Upper lobe of left lung (tissue), 6 donors: ENCODE measurements at regions not wholly inside any gene's neighbourhood (a gene's known extent, or its start where the extent isn't known, plus 50 kb on each side); places are given as distances from the start of the nearest gene placed in this dataset.
A peak's percentile ranks its signal among the peaks of the same experiment; 100 is the strongest.

ENCODE experiments used
- ATAC-seq, 2 donors: fragments of 200-7000 bp; cut with Tn5 transposase; one replicate each; pipeline ENCODE4 v1.9.1; 2022; ENCODE audit warnings: mild to moderate bottlenecking in 2 of 2, moderate library complexity in 2 of 2; ENCODE audit not compliant: low FRiP score in 2 of 2
- DNase-seq, 2 donors: peaks; one replicate each; pipeline ENCODE4 v3.0.0-alpha.2; 2019 to 2020
- H3K27ac ChIP-seq, 4 donors: fragments of 200-600 bp; sonication (generic); one replicate each; pipeline ENCODE4 v1.5.1; 2016 to 2019
- H3K27me3 ChIP-seq, 4 donors: fragments of 200-600 bp; sonication (generic); one replicate each; pipeline ENCODE4 v1.5.1; 2017 to 2019
- H3K36me3 ChIP-seq, 4 donors: fragments of 200-600 bp; sonication (generic); one replicate each; pipeline ENCODE4 v1.5.1; 2016 to 2019
- H3K4me1 ChIP-seq, 4 donors: fragments of 200-600 bp; sonication (generic); one replicate each; pipeline ENCODE4 v1.5.1; 2018 to 2019
- H3K4me3 ChIP-seq, 4 donors: fragments of 200-600 bp; sonication (generic); one replicate each; pipeline ENCODE4 v1.5.1; 2017 to 2019; ENCODE audit warnings: mild to moderate bottlenecking in 2 of 4, moderate library complexity in 1 of 4
- H3K9me3 ChIP-seq, 4 donors: fragments of 200-600 bp; sonication (generic); one replicate each; pipeline ENCODE4 v1.5.1; 2018 to 2019
- EP300 ChIP-seq, 4 donors: sonication (generic); formaldehyde crosslinking; IDR thresholded peaks; one replicate each; pipeline ENCODE4 v1.5.1; 2017; ENCODE audit warnings: antibody characterized with exemption in 4 of 4, control low read depth in 2 of 4
- POLR2A ChIP-seq, 4 donors: fragments of 450-650 bp; IDR thresholded peaks; one replicate each; pipeline ENCODE4 v1.5.1; 2016 to 2017; ENCODE audit warnings: antibody characterized with exemption in 4 of 4, mild to moderate bottlenecking in 2 of 4
- POLR2AphosphoS5 ChIP-seq, 2 donors: sonication (generic); formaldehyde crosslinking; IDR thresholded peaks; one replicate each; pipeline ENCODE4 v1.5.1; 2017; ENCODE audit warnings: antibody characterized with exemption in 2 of 2
- WGBS, 2 donors: methylation state at CpG; one replicate each; pipeline ENCODE4 v1.1.5; 2017 to 2018; 5-methylcytosine and 5-hydroxymethylcytosine counted together
- TF ChIP-seq, protein P1 (sequence below), 6 experiments: fragments of 450-650 bp in 4 of 6; fragments of 200-600 bp in 2 of 6; sonication (generic) in 2 of 6; IDR thresholded peaks; one replicate each; pipeline ENCODE4 v1.5.1; 2016 to 2019; ENCODE audit warnings: antibody characterized with exemption in 6 of 6
- donor health status: DM: no; HTN: no; CAD: no; lungs with moderate emphysema.
- donor health status: DM: no; HTN: yes; CAD: no; lungs with severe emphysema.

DNA sequence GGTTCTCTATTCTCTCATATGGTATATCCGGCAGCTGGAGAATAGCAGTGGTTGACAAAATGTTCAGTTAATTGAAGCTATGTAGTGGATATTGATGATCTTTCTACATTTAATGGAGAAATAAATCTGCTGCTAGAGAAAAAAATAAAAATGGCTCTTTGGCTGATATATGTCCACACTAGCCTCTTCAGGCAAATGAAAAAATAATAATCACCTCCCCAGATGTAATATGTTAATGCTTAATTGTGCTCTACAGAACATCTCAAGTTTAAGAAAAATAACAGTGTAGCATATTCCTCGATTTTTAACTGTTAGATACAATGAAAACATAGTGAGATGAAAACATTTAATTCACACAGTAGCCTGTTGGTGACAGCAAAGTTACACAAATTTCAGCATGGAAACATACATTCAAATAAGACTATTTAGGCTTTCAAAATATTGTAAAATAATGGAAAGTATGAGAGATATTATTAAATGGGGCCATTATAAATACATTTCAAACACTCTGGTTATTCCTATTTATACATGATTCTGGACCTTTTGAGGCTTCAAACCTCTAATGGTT lies 543.0 kb downstream of the MAT2B start:
- Histone ChIP-seq H3K27ac (no peak overlapping the region), H3K9me3 (no peaks in the 10 kb centered on the region), H3K4me1 (no peaks in the 10 kb centered on the region), H3K36me3 (no peaks in the 10 kb centered on the region), H3K4me3 (no peak overlapping the region), H3K27me3 (no peaks in the 10 kb centered on the region)
- WGBS, 2 donors, result 65 to 67% methylated on average over 2 of the region's 2 CpGs
- DNase-seq (no peak), ATAC-seq (no peak)
- TF ChIP-seq, protein P1, sequence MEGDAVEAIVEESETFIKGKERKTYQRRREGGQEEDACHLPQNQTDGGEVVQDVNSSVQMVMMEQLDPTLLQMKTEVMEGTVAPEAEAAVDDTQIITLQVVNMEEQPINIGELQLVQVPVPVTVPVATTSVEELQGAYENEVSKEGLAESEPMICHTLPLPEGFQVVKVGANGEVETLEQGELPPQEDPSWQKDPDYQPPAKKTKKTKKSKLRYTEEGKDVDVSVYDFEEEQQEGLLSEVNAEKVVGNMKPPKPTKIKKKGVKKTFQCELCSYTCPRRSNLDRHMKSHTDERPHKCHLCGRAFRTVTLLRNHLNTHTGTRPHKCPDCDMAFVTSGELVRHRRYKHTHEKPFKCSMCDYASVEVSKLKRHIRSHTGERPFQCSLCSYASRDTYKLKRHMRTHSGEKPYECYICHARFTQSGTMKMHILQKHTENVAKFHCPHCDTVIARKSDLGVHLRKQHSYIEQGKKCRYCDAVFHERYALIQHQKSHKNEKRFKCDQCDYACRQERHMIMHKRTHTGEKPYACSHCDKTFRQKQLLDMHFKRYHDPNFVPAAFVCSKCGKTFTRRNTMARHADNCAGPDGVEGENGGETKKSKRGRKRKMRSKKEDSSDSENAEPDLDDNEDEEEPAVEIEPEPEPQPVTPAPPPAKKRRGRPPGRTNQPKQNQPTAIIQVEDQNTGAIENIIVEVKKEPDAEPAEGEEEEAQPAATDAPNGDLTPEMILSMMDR (IDR thresholded peaks at IDR 0.05), result peak in 1 of 6 experiments; percentile 34
- no peak for TF ChIP-seq POLR2A (IDR thresholded peaks at IDR 0.05)

DNA sequence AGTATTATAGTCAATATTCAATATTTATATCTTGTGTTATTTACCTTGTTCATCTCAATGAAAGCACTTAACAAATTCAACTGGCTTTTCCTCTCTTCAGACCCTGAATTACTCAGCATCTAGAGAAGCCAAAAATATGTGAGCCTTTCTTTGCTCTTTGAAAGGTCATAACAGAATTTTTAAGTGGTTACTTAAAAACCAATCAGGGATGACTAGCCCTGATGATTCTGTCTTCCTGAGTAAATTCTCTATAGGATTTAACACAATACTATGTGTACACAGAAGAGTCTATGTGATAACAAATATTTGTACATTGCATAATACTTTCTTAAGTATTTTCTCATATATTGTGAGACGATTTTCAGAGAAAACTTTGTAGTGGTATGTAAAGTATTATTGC lies 546.3 kb downstream of the MAT2B start:
- 31 to 51% methylated on average over 1 of the region's 1 CpG for WGBS, 2 donors
- Histone ChIP-seq H3K27ac (no peak overlapping the region), H3K27me3 (no peaks in the 10 kb centered on the region), H3K36me3 (no peaks in the 10 kb centered on the region), H3K4me3 (no peak overlapping the region), H3K4me1 (no peaks in the 10 kb centered on the region), H3K9me3 (no peaks in the 10 kb centered on the region)
- TF ChIP-seq POLR2A (IDR thresholded peaks at IDR 0.05) (no peak), EP300 (IDR thresholded peaks at IDR 0.05) (no peak), POLR2AphosphoS5 (IDR thresholded peaks at IDR 0.05) (no peak)
- TF ChIP-seq, protein P1 (IDR thresholded peaks at IDR 0.05), result no peak
- DNase-seq, result no peak
- no peak for ATAC-seq

DNA sequence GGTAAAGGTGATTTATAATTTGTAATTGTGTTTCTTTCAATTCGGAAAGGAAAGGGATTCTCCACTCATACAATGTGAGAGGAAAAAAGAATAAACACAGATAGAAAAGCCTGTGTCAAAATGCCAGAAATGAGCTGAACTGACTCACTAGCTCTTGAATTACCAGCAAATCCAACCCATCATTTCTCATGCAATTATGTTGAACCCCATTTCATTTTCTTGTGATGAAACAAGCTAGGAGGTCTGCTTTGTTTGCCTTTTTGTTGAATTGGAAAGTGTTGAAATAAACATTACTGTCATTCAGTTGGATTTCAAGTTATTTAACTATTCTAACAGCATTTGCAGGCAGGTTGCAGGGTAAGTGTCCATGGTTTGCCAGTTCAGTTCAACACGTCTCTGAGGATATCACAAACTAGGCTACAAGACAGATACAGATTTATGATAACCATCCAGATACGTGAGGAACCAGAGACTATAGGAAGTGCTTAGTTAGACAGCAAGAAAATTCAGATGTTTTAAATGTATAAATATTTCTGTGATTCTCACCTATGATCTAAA lies 547.2 kb downstream of the MAT2B start:
- TF ChIP-seq EP300 (IDR thresholded peaks at IDR 0.05) (no peak), POLR2A (IDR thresholded peaks at IDR 0.05) (no peak), POLR2AphosphoS5 (IDR thresholded peaks at IDR 0.05) (no peak)
- TF ChIP-seq, protein P1 (IDR thresholded peaks at IDR 0.05), result no peak
- Histone ChIP-seq H3K4me1 (no peaks in the 10 kb centered on the region), H3K27ac (no peak overlapping the region), H3K36me3 (no peaks in the 10 kb centered on the region), H3K4me3 (no peak overlapping the region), H3K27me3 (no peaks in the 10 kb centered on the region), H3K9me3 (no peaks in the 10 kb centered on the region)
- 45 to 54% methylated on average over 3 of the region's 3 CpGs for WGBS, 2 donors
- no peak for ATAC-seq
- DNase-seq, result no peak

DNA sequence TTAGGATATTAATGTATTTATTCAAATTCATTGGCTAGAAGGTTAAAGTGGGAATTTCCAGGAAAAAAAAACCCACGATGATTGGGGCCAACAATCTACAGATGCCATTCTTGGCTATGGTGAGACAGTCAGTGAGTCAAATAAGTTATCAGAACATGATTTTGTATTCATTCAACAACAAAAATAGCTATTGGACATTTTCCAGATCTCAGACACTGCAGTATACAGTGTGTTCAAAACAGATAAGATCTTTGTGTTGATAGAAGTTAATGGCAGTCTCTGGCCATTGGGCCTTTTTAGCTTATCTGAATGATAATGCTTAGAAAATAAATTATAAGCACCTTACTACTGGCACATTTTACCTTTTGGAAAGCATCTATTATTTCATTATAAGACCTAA lies 547.7 kb downstream of the MAT2B start:
- H3K27me3 ChIP-seq, result no peaks in the 10 kb centered on the region
- H3K36me3 ChIP-seq, result no peaks in the 10 kb centered on the region
- no peak overlapping the region for H3K4me3 ChIP-seq
- TF ChIP-seq EP300 (IDR thresholded peaks at IDR 0.05), result no peak
- TF ChIP-seq, protein P1 (IDR thresholded peaks at IDR 0.05), result no peak
- TF ChIP-seq POLR2AphosphoS5 (IDR thresholded peaks at IDR 0.05), result no peak
- TF ChIP-seq POLR2A (IDR thresholded peaks at IDR 0.05), result no peak
- DNase-seq (no peak), ATAC-seq (no peak)
- no peaks in the 10 kb centered on the region for H3K9me3 ChIP-seq
- WGBS, 2 donors, result 55 to 57% methylated on average over 1 of the region's 1 CpG
- no peak overlapping the region for H3K27ac ChIP-seq
- no peaks in the 10 kb centered on the region for H3K4me1 ChIP-seq

DNA sequence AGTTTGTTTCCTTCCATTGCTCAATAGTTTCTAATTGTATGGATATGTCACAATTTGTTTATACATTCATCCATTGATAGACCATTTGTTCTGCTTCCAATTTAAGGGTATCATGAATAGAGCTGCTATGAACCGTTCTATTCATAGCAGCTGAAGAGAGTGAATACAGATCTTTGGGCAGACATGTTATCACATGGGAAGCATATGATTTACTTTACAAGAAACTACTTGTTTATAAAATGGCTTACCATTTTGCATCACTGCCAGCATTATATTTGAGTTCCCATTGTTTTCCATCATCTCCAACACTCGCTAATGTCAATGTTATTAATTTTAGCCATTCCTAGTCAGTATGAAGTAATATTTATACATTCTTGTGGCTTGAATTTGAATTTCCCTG lies 549.0 kb downstream of the MAT2B start:
- TF ChIP-seq POLR2AphosphoS5 (IDR thresholded peaks at IDR 0.05) (no peak), EP300 (IDR thresholded peaks at IDR 0.05) (no peak), POLR2A (IDR thresholded peaks at IDR 0.05) (no peak)
- TF ChIP-seq, protein P1 (IDR thresholded peaks at IDR 0.05), result no peak
- H3K27ac ChIP-seq, result no peak overlapping the region
- no peak for DNase-seq
- H3K4me1 ChIP-seq, result no peaks in the 10 kb centered on the region
- no peak overlapping the region for H3K4me3 ChIP-seq
- WGBS, 2 donors, result 48 to 54% methylated on average over 2 of the region's 2 CpGs
- H3K9me3 ChIP-seq, result no peaks in the 10 kb centered on the region
- ATAC-seq, result no peak
- no peaks in the 10 kb centered on the region for H3K27me3 ChIP-seq
- no peaks in the 10 kb centered on the region for H3K36me3 ChIP-seq
